HFFc6 (cell line): ENCODE measurements at regions not wholly inside any gene's neighbourhood (a gene's known extent, or its start where the extent isn't known, plus 50 kb on each side); places are given as distances from the start of the nearest gene placed in this dataset.

ENCODE experiments used
- DNase-seq: peaks from one replicate; pipeline ENCODE4 v3.0.0-alpha.2; 2018
- H3K27ac Mint-ChIP-seq: 2 replicates; pipeline ENCODE4 v1.8.0; 2020; ENCODE audit warnings: mild to moderate bottlenecking, mixed read lengths
- H3K27me3 Mint-ChIP-seq: 2 replicates; pipeline ENCODE4 v1.8.0; 2021; ENCODE audit warnings: mild to moderate bottlenecking, moderate library complexity, mixed read lengths; ENCODE audit not compliant: insufficient read depth
- H3K36me3 Mint-ChIP-seq: 2 replicates; pipeline ENCODE4 v1.8.0; 2021; ENCODE audit warnings: low read depth, mixed read lengths
- H3K4me1 Mint-ChIP-seq: 2 replicates; pipeline ENCODE4 v1.8.0; 2020; ENCODE audit warnings: low read depth, mixed read lengths
- H3K4me3 Mint-ChIP-seq: 2 replicates; pipeline ENCODE4 v1.8.0; 2020; ENCODE audit warnings: mild to moderate bottlenecking, moderate library complexity, mixed read lengths
- H3K9me3 Mint-ChIP-seq: 2 replicates; pipeline ENCODE4 v1.8.0; 2020; ENCODE audit warnings: mild to moderate bottlenecking, mixed read lengths
- TF ChIP-seq, protein P1 (sequence below): fragments of 200-600 bp; sonication (generic); IDR thresholded peaks from 2 replicates; pipeline ENCODE4 v1.5.0; 2021; ENCODE audit warnings: antibody characterized with exemption, mild to moderate bottlenecking

DNA sequence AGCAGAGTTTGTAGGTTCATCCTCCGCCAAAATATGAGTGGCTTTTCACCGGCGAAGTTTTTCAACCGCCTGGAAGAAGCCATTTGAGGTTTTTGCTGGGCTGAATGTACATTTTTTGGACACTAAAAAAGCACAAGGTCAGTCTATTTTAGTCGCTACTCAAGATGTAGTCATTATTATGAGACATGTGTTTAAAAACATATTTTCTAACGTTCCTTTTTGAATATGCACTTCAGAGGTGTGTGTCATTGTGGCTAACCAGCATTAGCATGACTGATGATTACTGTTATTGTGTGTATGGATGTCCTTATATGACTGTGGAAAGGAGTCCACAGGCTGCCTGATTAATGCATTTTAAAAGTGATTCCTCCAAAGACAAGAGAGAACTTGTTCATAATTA is 605.4 kb downstream of the INHBA start:
- H3K9me3 Mint-ChIP-seq: no peaks in the 10 kb centered on the region
- peaks cover 13% of the 10 kb centered on the region; the same call in 1 of the 2 replicates for H3K4me1 Mint-ChIP-seq
- peak; percentile 70 for DNase-seq

DNA sequence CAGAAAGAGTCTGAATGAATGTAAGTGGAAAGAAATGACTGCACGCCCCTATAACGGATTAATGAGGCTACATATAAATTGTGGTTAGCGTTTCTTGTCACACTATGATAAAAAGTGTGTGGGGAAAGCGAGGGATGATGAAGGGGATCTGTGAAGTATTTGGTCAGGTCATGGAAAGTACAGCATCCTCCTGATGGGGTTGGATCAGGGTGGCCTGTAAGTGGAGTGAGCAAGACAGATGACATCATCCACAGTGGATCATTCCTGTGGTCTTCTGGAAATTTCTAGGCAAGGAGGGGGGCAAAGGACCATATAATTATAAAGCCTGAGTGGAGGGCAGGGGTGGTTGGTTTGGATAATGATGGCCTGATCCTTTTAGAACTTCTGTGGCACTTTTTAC is 606.0 kb downstream of the INHBA start:
- no peak for DNase-seq
- Mint-ChIP-seq H3K36me3 (peaks cover 13% of the 10 kb centered on the region), H3K27me3 (no peaks in the 10 kb centered on the region; the same call in 1 of the 2 replicates), H3K4me1 (peaks cover 13% of the 10 kb centered on the region; the same call in 1 of the 2 replicates), H3K4me3 (no peak overlapping the region), H3K9me3 (no peaks in the 10 kb centered on the region), H3K27ac (no peak overlapping the region)
- TF ChIP-seq, protein P1, sequence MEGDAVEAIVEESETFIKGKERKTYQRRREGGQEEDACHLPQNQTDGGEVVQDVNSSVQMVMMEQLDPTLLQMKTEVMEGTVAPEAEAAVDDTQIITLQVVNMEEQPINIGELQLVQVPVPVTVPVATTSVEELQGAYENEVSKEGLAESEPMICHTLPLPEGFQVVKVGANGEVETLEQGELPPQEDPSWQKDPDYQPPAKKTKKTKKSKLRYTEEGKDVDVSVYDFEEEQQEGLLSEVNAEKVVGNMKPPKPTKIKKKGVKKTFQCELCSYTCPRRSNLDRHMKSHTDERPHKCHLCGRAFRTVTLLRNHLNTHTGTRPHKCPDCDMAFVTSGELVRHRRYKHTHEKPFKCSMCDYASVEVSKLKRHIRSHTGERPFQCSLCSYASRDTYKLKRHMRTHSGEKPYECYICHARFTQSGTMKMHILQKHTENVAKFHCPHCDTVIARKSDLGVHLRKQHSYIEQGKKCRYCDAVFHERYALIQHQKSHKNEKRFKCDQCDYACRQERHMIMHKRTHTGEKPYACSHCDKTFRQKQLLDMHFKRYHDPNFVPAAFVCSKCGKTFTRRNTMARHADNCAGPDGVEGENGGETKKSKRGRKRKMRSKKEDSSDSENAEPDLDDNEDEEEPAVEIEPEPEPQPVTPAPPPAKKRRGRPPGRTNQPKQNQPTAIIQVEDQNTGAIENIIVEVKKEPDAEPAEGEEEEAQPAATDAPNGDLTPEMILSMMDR: no peak

More for the DNA sequence above, 605.4 kb downstream of the INHBA start:
- no peaks in the 10 kb centered on the region; the same call in 1 of the 2 replicates for H3K27me3 Mint-ChIP-seq
- TF ChIP-seq, protein P1: no peak
- no peak overlapping the region for H3K27ac Mint-ChIP-seq
- H3K4me3 Mint-ChIP-seq: no peak overlapping the region
- H3K36me3 Mint-ChIP-seq: peaks cover 13% of the 10 kb centered on the region

DNA sequence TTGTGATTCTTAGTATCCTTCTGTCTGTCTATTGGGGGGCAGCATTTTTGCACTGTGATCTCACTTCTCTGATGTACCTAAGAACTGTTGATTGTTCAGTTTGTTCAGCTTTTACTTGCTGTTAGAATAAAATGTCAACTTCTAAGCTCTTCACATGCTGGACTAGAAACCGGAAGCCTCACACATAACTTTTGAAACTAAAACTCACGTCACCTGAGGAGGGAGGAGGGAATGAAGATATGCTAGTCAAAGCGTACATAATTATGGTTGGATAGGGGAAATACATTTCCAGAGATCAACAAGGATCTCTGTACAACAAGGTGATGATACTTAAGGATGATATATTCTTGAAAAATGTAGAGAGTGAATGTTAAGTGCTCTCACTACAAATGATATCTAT is 609.7 kb downstream of the INHBA start:
- peaks cover 7% of the 10 kb centered on the region for H3K9me3 Mint-ChIP-seq
- no peak overlapping the region for H3K4me3 Mint-ChIP-seq
- peaks cover 4% of the 10 kb centered on the region; the same call in 1 of the 2 replicates for H3K4me1 Mint-ChIP-seq
- H3K27me3 Mint-ChIP-seq: no peaks in the 10 kb centered on the region
- DNase-seq: no peak
- no peak overlapping the region for H3K27ac Mint-ChIP-seq
- H3K36me3 Mint-ChIP-seq: peaks cover 9% of the 10 kb centered on the region; the same call in 1 of the 2 replicates
- TF ChIP-seq, protein P1: no peak

DNA sequence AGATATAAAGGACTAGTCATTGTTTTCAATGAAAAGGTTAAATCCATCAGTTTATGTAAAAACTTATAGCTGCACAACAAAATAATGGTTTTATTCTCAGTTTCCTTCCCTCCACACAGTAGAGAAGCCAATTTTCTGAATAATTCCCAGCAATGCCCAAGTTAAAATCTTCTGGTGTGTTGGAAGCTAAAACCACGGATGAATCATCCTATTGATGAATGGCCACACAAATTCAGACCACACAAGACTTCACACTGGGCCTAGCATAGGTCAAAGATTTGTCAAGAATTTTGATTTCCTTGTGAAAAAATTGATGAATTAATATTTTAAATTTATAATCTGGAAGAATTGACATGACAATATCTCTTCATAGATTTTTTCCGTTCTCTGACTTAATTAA is 617.6 kb downstream of the INHBA start:
- TF ChIP-seq, protein P1: no peak
- peaks cover 17% of the 10 kb centered on the region for H3K4me1 Mint-ChIP-seq
- no peak overlapping the region for H3K27ac Mint-ChIP-seq
- no peaks in the 10 kb centered on the region for H3K27me3 Mint-ChIP-seq
- peaks cover 7% of the 10 kb centered on the region for H3K9me3 Mint-ChIP-seq
- peaks cover 9% of the 10 kb centered on the region; the same call in 1 of the 2 replicates for H3K36me3 Mint-ChIP-seq
- H3K4me3 Mint-ChIP-seq: no peak overlapping the region
- DNase-seq: peak; percentile 36

DNA sequence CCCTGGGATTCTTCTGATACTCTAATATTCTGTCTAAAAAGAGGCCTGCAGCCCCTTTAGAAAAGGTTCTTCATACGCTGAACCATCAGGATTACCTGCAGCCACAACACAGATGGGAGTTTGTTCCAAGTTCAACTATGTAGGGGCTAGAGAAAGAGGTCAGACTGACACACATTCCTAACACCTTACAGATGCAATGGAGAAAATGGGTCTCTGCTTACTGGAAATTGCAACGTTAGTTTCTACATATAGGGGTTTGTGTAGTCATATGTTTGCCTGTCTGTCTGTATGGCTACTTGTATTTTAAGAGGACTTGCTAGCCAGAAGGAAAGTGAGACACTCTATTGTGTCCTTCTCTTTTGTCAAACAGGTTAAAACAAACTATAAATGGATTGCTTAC is 618.5 kb downstream of the INHBA start:
- TF ChIP-seq, protein P1: no peak
- Mint-ChIP-seq H3K27ac (no peak overlapping the region), H3K4me3 (no peak overlapping the region), H3K4me1 (peaks cover 17% of the 10 kb centered on the region), H3K9me3 (peaks cover 4% of the 10 kb centered on the region), H3K27me3 (no peaks in the 10 kb centered on the region), H3K36me3 (peaks cover 7% of the 10 kb centered on the region; the same call in 1 of the 2 replicates)
- no peak for DNase-seq

DNA sequence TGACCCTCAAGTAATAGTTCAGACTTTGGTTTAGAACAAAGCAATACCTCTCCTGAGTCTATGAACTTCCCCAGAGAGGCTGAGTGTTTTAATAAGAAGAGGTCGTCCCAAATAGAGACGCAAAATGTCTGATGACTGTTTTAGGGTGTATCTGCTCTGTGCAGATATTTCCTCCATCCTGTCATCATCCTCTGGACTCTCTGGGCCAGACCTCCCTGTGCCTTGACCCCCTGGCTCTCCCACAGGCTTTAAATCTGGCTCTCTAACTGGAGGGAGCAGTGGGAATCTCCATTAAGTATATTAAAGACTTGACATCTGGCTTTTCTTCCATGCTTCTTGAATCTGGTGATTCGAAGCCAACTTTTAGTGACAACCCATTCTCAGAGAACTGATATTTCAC is 633.3 kb downstream of the INHBA start:
- Mint-ChIP-seq H3K4me1 (no peaks in the 10 kb centered on the region; the same call in 1 of the 2 replicates), H3K4me3 (no peak overlapping the region), H3K27ac (no peak overlapping the region), H3K36me3 (no peaks in the 10 kb centered on the region), H3K9me3 (peaks cover 6% of the 10 kb centered on the region), H3K27me3 (no peaks in the 10 kb centered on the region; the same call in 1 of the 2 replicates)
- DNase-seq: no peak
- TF ChIP-seq, protein P1: no peak
